ENCODE measurements at regions not wholly inside any gene's neighbourhood (a gene's known extent, or its start where the extent isn't known, plus 50 kb on each side); places are given as distances from the start of the nearest gene placed in this dataset.

GRCh38 chr19:30281906-30282305 is 90.3 kb upstream of the ZNF536 start:
- WGBS, 2 experiments (ENCODE audit: extremely low coverage in 1 of 2, insufficient coverage in 1 of 2, insufficient read length in 1 of 2, insufficient replicate concordance in 2 of 2, low coverage in 1 of 2, low lambda C conversion rate in 2 of 2, missing lambda C conversion rate in 1 of 2) = 87% methylated on average over 7 of the region's 7 CpGs; no CpG with 5 or more reads in 1 of the 2 experiments
- peak overlapping the region; percentile 45 for H4K8ac ChIP-seq (ENCODE audit: extremely low read depth, insufficient read depth, low read length)
- no peak overlapping the region for H3K4me2 ChIP-seq (ENCODE audit: insufficient read depth in 1 of 2, low read depth in 2 of 2, low read length in 2 of 2)
- H3K4me3 ChIP-seq (ENCODE audit: extremely low read depth in 1 of 4, insufficient read depth in 2 of 4, low read depth in 3 of 4, low read length in 4 of 4) = no peak overlapping the region
- no peaks in the 10 kb centered on the region for H3K79me2 ChIP-seq (ENCODE audit: control insufficient read depth in 1 of 2, insufficient read depth in 2 of 2, low read length in 2 of 2)
- no peaks in the 10 kb centered on the region for H3K79me1 ChIP-seq (ENCODE audit: low read depth, low read length)
- no peaks in the 10 kb centered on the region; a peak in 1 of 7 replicates for H3K27me3 ChIP-seq (replicated peaks in 1 of 4; ENCODE audit: control insufficient read depth in 3 of 4, extremely low read depth in 1 of 4, insufficient read depth in 3 of 4, low read length in 3 of 4)
- no peak overlapping the region for H2BK120ac ChIP-seq (replicated peaks; ENCODE audit: low read depth, low read length)
- no peak overlapping the region for H3K4ac ChIP-seq (replicated peaks; ENCODE audit: insufficient read length, low read depth, low read length)
- no peak overlapping the region for H2BK5ac ChIP-seq (ENCODE audit: low read depth, low read length)
- peaks cover 2 to 8% (median 6%) of the 10 kb centered on the region in 4 experiments for H3K4me1 ChIP-seq (replicated peaks in 1 of 4; ENCODE audit: control insufficient read depth in 3 of 4, insufficient read depth in 4 of 4, low read length in 3 of 4)
- no peak overlapping the region for H4K5ac ChIP-seq (ENCODE audit: insufficient read length, low read depth, low read length)
- no peak overlapping the region for H2BK20ac ChIP-seq (ENCODE audit: low read length)
- H4K20me1 ChIP-seq (replicated peaks in 1 of 2; ENCODE audit: control insufficient read depth in 1 of 2, insufficient read depth in 2 of 2, low read length in 2 of 2) = no peaks in the 10 kb centered on the region
- H3K23me2 ChIP-seq (ENCODE audit: low read depth, low read length) = no peaks in the 10 kb centered on the region; the same call in 1 of the 2 replicates
- no peak overlapping the region for H2AFZ ChIP-seq (ENCODE audit: low read length)
- H3K56ac ChIP-seq (replicated peaks; ENCODE audit: insufficient read length, low read depth, low read length) = no peak overlapping the region
- H3K18ac ChIP-seq (ENCODE audit: extremely low read depth, low read length) = no peak overlapping the region
- FAIRE-seq (no peak), DNase-seq (ENCODE audit: low read depth in 1 of 2, low spot score in 2 of 2) (no peak)
- POLR2A ChIA-PET (ENCODE audit: partially characterized antibody) = no interaction called here
- H3K36me3 ChIP-seq (ENCODE audit: control insufficient read depth in 2 of 4, insufficient read depth in 4 of 4, low read length in 3 of 4) = no peaks in the 10 kb centered on the region
- CTCF ChIA-PET (ENCODE audit: partially characterized antibody) = no interaction called here
- H3K23ac ChIP-seq (ENCODE audit: insufficient read length) = no peak overlapping the region
- no peaks in the 10 kb centered on the region for H3K9me3 ChIP-seq (ENCODE audit: insufficient read depth in 2 of 2, low read depth in 1 of 2, low read length in 1 of 2)
- no peak overlapping the region for H4K91ac ChIP-seq (replicated peaks; ENCODE audit: insufficient read length, low read length)
- TF ChIP-seq GABPA (IDR thresholded peaks at IDR 0.05; ENCODE audit: borderline replicate concordance, insufficient read depth, low read length) (no peak), SP2 (IDR thresholded peaks at IDR 0.05; ENCODE audit: low read length) (no peak), MAFK (IDR thresholded peaks at IDR 0.05; ENCODE audit: low read depth, low read length) (no peak), GTF2F1 (IDR thresholded peaks at IDR 0.05; ENCODE audit: borderline replicate concordance, low read depth, low read length) (no peak), NANOG (IDR thresholded peaks at IDR 0.05; ENCODE audit: insufficient read depth, low read depth, low read length, poor library complexity, severe bottlenecking) (no peak), BRCA1 (IDR thresholded peaks at IDR 0.05; ENCODE audit: low read depth, low read length) (no peak), CTCF (IDR thresholded peaks at IDR 0.05; ENCODE audit: control extremely low read depth in 1 of 3, insufficient read depth in 1 of 3, low read depth in 1 of 3, low read length in 3 of 3) (no peak), SRF (IDR thresholded peaks at IDR 0.05; ENCODE audit: low read depth, low read length) (no peak)
- TF ChIP-seq, protein P1, sequence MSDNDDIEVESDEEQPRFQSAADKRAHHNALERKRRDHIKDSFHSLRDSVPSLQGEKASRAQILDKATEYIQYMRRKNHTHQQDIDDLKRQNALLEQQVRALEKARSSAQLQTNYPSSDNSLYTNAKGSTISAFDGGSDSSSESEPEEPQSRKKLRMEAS (IDR thresholded peaks at IDR 0.05) = no peak
- TF ChIP-seq, protein P2, sequence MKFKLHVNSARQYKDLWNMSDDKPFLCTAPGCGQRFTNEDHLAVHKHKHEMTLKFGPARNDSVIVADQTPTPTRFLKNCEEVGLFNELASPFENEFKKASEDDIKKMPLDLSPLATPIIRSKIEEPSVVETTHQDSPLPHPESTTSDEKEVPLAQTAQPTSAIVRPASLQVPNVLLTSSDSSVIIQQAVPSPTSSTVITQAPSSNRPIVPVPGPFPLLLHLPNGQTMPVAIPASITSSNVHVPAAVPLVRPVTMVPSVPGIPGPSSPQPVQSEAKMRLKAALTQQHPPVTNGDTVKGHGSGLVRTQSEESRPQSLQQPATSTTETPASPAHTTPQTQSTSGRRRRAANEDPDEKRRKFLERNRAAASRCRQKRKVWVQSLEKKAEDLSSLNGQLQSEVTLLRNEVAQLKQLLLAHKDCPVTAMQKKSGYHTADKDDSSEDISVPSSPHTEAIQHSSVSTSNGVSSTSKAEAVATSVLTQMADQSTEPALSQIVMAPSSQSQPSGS (IDR thresholded peaks at IDR 0.05; ENCODE audit: low read length) = no peak
- H2BK15ac ChIP-seq (ENCODE audit: low read length) = no peak overlapping the region
- no peak overlapping the region for H3K9ac ChIP-seq (replicated peaks in 1 of 4; ENCODE audit: extremely low read depth in 1 of 4, low read depth in 3 of 4, low read length in 3 of 4)
- H2AK5ac ChIP-seq (ENCODE audit: low read depth, low read length) = no peak overlapping the region
- H3K14ac ChIP-seq (ENCODE audit: insufficient read length) = no peak overlapping the region
- no peak overlapping the region for H2BK12ac ChIP-seq (ENCODE audit: low read depth, low read length)
- no peak overlapping the region for H3K27ac ChIP-seq (ENCODE audit: low read depth, low read length)

All from H1 (cell line).